Right lobe of liver (tissue), 6 donors: ENCODE measurements at regions not wholly inside any gene's neighbourhood (a gene's known extent, or its start where the extent isn't known, plus 50 kb on each side); places are given as distances from the start of the nearest gene placed in this dataset.

Source experiments
- ATAC-seq, 4 donors: fragments of 200-7000 bp; cut with Tn5 transposase; one replicate each; pipeline ENCODE4 v1.9.1; 2020; ENCODE audit warnings: mild to moderate bottlenecking in 4 of 4, moderate library complexity in 4 of 4
- DNase-seq, 3 donors: peaks; one replicate each; pipeline ENCODE4 v3.0.0-alpha.2; 2020
- H3K27ac ChIP-seq, 3 donors: fragments of 200-600 bp; one replicate each; pipeline ENCODE4 v1.8.0; 2022
- H3K27me3 ChIP-seq, 2 donors: fragments of 200-600 bp; one replicate each; pipeline ENCODE4 v1.8.0; 2022
- H3K36me3 ChIP-seq, 4 donors: fragments of 200-600 bp; sonication (generic) in 1 of 4; one replicate each; pipeline versions ENCODE4 v1.5.1 to v1.8.0; 2017 to 2022; ENCODE audit warnings: control low read depth in 1 of 4
- H3K4me1 ChIP-seq, 4 donors: fragments of 200-600 bp; sonication (generic) in 1 of 4; one replicate each; pipeline versions ENCODE4 v1.5.1 to v1.8.0; 2017 to 2022; ENCODE audit warnings: control low read depth in 1 of 4
- H3K4me3 ChIP-seq, 3 donors: fragments of 200-600 bp; one replicate each; pipeline ENCODE4 v1.8.0; 2022
- H3K9me3 ChIP-seq, 4 donors: fragments of 200-600 bp; sonication (generic) in 1 of 4; one replicate each; pipeline versions ENCODE4 v1.5.1 to v1.8.0; 2017 to 2022; ENCODE audit warnings: control low read depth in 1 of 4
- POLR2A ChIP-seq: fragments of 450-650 bp; IDR thresholded peaks from one replicate; pipeline ENCODE4 v1.6.1; 2017; ENCODE audit warnings: antibody characterized with exemption, mild to moderate bottlenecking
- WGBS: methylation state at CpG from one replicate; pipeline ENCODE4 v1.1.6; 2018; ENCODE audit warnings: low coverage, low lambda C conversion rate; ENCODE audit not compliant: insufficient coverage; ENCODE audit errors: missing lambda C conversion rate; 5-methylcytosine and 5-hydroxymethylcytosine counted together
- intact Hi-C, 2 donors: fragments of 100-400 bp; cut with DNase I; formaldehyde crosslinking; loops; one replicate each; pipeline versions ENCODE4 v1.11.2 to v1.14.1; 2022
- TF ChIP-seq, protein P1 (sequence below), 4 donors: fragments of 200-600 bp in 3 of 4; fragments of 450-650 bp in 1 of 4; IDR thresholded peaks; one replicate each; pipeline versions ENCODE4 v1.5.1 to v1.8.0; 2016 to 2022; ENCODE audit warnings: antibody characterized with exemption in 4 of 4, mild to moderate bottlenecking in 2 of 4
- donor health status: DM: no; HTN: yes; CAD: no.
- donor health status: DM: no; HTN: no; CAD: no.
- donor health status: DM: no; HTN: no; CAD: no.
- donor health status: DM: no; HTN: yes; CAD: no.
- donor health status: DM: no; HTN: yes; CAD: no.

DNA sequence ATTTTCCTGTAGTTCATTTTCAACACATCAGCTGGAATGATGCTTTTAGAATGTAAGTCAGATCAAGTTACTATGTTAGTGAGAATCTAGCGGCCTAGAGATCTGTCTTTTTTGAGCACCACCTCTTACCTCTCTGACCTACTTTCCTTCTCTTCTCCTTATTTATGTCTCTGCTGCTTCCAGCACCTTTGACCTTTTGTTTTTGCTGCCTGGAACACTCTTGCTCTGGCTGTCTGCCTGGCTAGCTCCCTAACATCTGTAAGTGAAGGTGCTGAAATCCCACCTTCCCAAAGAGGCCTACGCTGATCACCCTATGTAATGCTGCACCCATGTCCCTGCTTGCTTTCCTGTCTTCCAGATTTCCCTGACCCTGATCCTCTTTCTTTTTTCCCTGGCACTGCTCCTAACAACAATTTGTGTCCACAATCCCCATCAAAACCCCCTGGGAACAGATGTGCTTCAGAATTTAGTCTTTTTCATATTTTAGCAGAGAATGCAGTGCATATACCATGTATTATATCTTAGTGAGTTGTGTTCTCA is 87.8 kb downstream of the RFPL4B start:
- H3K27me3 ChIP-seq, result no peaks in the 10 kb centered on the region
- no peak overlapping the region for H3K27ac ChIP-seq
- DNase-seq (no peak), ATAC-seq (no peak)
- no peak overlapping the region for H3K4me3 ChIP-seq
- 76% methylated on average over 2 of the region's 2 CpGs for WGBS
- TF ChIP-seq, protein P1, sequence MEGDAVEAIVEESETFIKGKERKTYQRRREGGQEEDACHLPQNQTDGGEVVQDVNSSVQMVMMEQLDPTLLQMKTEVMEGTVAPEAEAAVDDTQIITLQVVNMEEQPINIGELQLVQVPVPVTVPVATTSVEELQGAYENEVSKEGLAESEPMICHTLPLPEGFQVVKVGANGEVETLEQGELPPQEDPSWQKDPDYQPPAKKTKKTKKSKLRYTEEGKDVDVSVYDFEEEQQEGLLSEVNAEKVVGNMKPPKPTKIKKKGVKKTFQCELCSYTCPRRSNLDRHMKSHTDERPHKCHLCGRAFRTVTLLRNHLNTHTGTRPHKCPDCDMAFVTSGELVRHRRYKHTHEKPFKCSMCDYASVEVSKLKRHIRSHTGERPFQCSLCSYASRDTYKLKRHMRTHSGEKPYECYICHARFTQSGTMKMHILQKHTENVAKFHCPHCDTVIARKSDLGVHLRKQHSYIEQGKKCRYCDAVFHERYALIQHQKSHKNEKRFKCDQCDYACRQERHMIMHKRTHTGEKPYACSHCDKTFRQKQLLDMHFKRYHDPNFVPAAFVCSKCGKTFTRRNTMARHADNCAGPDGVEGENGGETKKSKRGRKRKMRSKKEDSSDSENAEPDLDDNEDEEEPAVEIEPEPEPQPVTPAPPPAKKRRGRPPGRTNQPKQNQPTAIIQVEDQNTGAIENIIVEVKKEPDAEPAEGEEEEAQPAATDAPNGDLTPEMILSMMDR (IDR thresholded peaks at IDR 0.05), result no peak
- no peak for TF ChIP-seq POLR2A
- H3K9me3 ChIP-seq, result no peaks in the 10 kb centered on the region
- no peaks in the 10 kb centered on the region for H3K4me1 ChIP-seq
- no peaks in the 10 kb centered on the region for H3K36me3 ChIP-seq
- intact Hi-C loops, result no loop called here

GRCh38 chr6:112437058-112437457 is 89.9 kb downstream of the RFPL4B start:
- Histone ChIP-seq H3K27me3 (no peaks in the 10 kb centered on the region), H3K9me3 (no peaks in the 10 kb centered on the region), H3K4me1 (no peaks in the 10 kb centered on the region), H3K27ac (no peak overlapping the region), H3K4me3 (no peak overlapping the region), H3K36me3 (no peaks in the 10 kb centered on the region)
- DNase-seq (no peak), ATAC-seq (no peak)
- no peak for TF ChIP-seq POLR2A
- TF ChIP-seq, protein P1 (IDR thresholded peaks at IDR 0.05), result no peak
- 67% methylated on average over 1 of the region's 1 CpG for WGBS
- intact Hi-C loops, result no loop called here

- WGBS, result 18% methylated on average over 5 of the region's 5 CpGs
- H3K4me1 ChIP-seq, result no peaks in the 10 kb centered on the region
- ATAC-seq, result peak in 1 of 4 donors; percentile 37
- peak in 1 of 3 donors; percentile 24 for DNase-seq
- no peaks in the 10 kb centered on the region for H3K36me3 ChIP-seq
- intact Hi-C loops, result no loop called here
- TF ChIP-seq, protein P1 (IDR thresholded peaks at IDR 0.05), result no peak
- TF ChIP-seq POLR2A, result no peak
- H3K4me3 ChIP-seq, result no peak overlapping the region
- H3K27ac ChIP-seq, result no peak overlapping the region
- no peaks in the 10 kb centered on the region for H3K27me3 ChIP-seq
- no peaks in the 10 kb centered on the region for H3K9me3 ChIP-seq
Observed at GRCh38 chr6:112439010-112439409, 91.9 kb downstream of the RFPL4B start.

DNA sequence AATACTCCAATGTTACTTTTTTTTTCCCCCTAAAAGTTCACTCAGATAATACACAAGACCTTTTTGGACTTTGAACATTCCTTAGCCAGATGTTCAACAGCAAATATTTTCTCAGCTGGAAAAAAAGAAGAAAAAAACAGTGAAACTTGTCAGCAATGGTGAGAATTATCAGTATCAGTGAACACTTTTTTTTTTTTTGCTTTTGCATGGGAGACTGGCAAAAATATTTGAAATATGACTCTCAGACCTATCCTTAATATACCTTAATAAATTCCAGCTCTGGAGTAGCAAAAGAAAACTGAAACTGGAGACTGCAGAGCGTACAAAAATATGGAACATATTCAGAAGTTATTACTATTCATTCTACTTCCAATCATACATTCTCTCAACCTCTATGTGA is 92.3 kb downstream of the RFPL4B start:
- no peaks in the 10 kb centered on the region for H3K36me3 ChIP-seq
- H3K4me3 ChIP-seq, result no peak overlapping the region
- H3K27me3 ChIP-seq, result no peaks in the 10 kb centered on the region
- DNase-seq (no peak), ATAC-seq (no peak)
- 57% methylated on average over 1 of the region's 1 CpG for WGBS
- H3K4me1 ChIP-seq, result no peaks in the 10 kb centered on the region
- intact Hi-C loops, result no loop called here
- no peak for TF ChIP-seq POLR2A
- TF ChIP-seq, protein P1 (IDR thresholded peaks at IDR 0.05), result no peak
- H3K9me3 ChIP-seq, result no peaks in the 10 kb centered on the region
- H3K27ac ChIP-seq, result no peak overlapping the region

DNA sequence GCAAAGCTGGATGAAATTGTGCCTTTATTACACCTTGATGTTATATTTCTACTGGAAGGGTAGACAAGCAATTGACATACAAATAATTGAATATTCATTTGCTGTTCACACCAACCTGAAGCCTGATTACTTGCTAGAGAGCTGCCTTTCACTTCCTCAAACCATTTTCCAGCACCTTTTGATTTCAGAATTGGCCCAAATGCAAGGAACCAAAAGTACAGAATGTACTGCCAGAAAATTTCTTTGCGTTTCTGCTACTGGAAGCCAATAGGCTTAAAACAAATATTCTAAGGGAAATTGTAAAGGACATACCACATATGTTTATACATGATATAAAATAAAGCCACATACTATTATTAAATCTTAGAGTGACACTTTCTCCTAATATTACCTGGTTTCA is 94.5 kb downstream of the RFPL4B start:
- DNase-seq, result no peak
- Histone ChIP-seq H3K4me1 (no peaks in the 10 kb centered on the region), H3K36me3 (no peaks in the 10 kb centered on the region), H3K9me3 (no peaks in the 10 kb centered on the region), H3K27ac (no peak overlapping the region), H3K4me3 (no peak overlapping the region), H3K27me3 (no peaks in the 10 kb centered on the region)
- no peak for ATAC-seq
- intact Hi-C loops, result no loop called here
- TF ChIP-seq, protein P1 (IDR thresholded peaks at IDR 0.05), result no peak
- no peak for TF ChIP-seq POLR2A
- WGBS, result 37% methylated on average over 1 of the region's 1 CpG
